ENCODE measurements at regions not wholly inside any gene's neighbourhood (a gene's known extent, or its start where the extent isn't known, plus 50 kb on each side); places are given as distances from the start of the nearest gene placed in this dataset.

GRCh38 chr1:106568201-106568974 is 488.1 kb upstream of the PRMT6 start:
- TF ChIP-seq CTCF (conservative IDR thresholded peaks at IDR 0.05; ENCODE audit: low read length) (no peak), EZH2phosphoT487 (IDR thresholded peaks at IDR 0.05; ENCODE audit: borderline replicate concordance) (no peak)
